T-helper 1 cell treated with Interleukin-12 subunit alpha and Interleukin-12 subunit beta and Interleukin-4 antibody, amounts not matched to agents 30 ng/mL and 1 ng/mL, for 36 hours (primary cell): ENCODE measurements at regions not wholly inside any gene's neighbourhood (a gene's known extent, or its start where the extent isn't known, plus 50 kb on each side); places are given as distances from the start of the nearest gene placed in this dataset.

Experiments used
- intact Hi-C: fragments of 100-400 bp; cut with micrococcal nuclease; formaldehyde crosslinking; loops from one replicate; pipeline ENCODE4 v1.15.1; 2024

DNA sequence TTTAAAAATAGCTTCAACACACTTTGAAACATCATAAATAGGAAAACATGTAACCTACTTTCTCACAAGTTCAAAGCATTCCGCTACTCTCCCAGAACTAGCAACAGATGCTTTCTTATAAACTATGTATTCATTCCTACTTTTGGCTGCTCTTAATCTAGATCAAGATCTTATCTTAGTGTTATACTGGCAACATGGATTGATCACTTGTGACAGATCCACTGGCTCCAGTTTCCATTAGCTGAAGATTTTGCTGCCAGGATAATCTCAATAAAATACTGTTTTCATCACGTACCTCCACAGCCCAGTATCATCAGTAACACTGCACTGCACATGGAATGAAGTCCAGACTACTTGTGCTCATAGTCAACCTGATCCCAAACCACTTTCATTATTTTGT, 491.7 kb upstream of the AGTR1 start:
- intact Hi-C loops = no loop called here

GRCh38 chr3:148206446-148206845, 491.3 kb upstream of the AGTR1 start:
- intact Hi-C loops = no loop called here

DNA sequence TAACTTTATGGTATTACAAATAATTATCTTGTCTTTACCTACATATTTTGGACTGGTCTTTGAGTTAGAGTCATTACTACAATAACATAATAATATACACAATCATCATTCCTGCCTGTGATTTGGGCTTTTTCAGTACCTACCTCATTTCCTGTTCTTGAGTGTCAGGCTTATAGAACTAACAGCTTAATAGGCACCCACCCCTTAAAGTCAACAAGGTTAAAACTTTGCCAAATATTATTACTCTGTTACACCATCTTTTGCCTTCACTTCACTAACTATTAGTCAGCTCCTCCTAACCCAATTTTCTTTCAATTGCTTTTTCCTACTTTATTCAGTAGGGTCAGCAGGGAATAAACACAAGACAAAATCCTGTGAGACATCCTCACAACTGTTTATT, 488.7 kb upstream of the AGTR1 start:
- intact Hi-C loops = no loop called here

GRCh38 chr3:148211725-148212124, 486.0 kb upstream of the AGTR1 start:
- intact Hi-C loops = no loop called here

DNA sequence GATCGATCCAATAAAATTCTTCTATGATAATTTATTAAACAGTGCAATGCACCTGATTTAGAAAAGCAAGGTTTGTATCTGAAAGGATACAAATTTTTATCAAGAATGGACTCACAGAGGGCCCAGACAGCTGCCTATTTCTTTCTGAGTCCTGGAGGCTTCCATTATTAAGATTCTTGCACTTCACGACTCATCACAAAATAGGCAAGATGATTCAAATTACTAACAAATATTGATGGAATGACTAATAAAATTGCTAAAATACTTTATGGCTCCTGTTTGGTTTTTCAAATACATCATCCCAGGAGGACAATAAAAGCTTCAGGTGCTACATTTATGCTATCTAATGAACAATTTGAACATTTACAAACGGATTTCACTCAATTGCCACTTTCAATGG, 483.0 kb upstream of the AGTR1 start:
- intact Hi-C loops = no loop called here

- intact Hi-C loops = no loop called here
Measured at GRCh38 chr3:148217317-148217716, 480.4 kb upstream of the AGTR1 start.

DNA sequence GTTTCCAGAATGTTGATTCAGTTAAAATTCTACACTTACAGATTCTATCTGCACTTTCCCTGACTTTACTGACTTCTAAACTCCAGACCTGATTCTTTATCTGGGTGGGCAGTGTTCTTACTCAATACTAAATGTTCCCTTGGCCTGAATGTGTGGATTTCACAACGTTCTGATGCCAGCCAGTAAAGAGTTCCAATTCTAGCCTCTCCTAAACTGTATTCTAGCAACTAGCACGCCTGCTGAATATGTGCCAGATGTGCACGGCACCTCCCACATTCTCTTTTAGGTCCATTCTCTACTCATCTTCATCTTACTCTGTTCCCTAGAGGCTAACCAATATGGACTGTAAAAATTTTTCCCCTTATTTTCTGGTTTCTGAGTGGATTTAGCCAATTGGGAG, 479.5 kb upstream of the AGTR1 start:
- intact Hi-C loops = no loop called here

GRCh38 chr3:148219999-148220398, 477.7 kb upstream of the AGTR1 start:
- intact Hi-C loops = no loop called here

- intact Hi-C loops = no loop called here
Measured at GRCh38 chr3:148221303-148221702, 476.4 kb upstream of the AGTR1 start.

DNA sequence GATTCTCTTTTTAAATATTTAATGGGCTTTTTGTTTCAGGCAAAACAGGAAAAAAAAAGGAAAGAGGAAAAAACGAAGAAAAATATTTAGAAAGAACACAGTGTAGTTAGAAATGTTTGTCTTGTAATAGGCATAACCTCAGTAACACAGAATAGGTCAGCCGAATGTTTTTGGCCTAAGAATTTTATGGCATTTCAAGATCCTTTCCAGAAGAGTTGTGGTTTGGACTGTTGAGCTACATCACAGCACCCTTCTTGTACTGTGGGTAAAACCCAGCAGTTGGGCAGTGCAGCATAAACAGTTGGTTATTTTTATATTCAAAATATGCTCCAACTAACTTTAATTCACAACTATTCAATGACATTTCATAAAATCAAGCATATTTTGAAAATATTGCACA, 474.4 kb upstream of the AGTR1 start:
- intact Hi-C loops = no loop called here

DNA sequence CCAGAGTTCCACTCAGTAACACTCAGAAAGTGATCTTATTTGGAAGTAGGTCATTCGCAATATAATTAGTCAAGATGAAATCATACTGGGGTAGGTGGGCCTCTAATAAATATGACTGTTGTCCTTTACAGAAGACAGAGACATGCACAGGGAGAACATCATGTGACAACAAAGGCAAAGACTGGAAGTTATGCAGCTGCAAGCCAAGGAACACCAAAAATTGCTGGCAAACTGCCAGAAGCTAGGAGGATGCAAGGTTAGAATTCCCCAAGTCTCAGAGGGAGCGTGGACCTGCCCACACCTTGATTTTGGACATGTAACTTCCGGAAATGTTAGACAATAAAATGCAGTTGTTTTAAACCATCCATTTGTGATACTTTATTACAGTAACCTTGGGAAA, 471.5 kb upstream of the AGTR1 start:
- intact Hi-C loops = no loop called here

DNA sequence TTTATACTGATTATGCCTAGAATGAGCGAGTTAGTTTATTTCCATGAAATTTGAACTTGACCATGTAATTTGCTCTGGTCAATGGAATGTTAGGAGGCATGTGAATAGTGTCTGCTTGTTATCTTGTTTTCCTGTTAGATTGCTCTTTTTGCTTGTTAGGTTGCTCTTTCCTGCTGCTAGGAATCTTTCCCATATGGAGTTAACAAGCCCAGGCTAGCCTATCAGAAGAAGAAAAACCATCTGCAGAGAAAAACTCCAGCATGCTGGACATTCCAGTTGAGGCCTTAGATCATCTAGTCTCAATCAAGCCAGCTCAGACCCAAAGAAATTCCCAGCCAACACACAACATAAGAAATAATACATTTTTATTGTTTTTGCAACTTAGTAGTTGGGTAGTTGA, 470.2 kb upstream of the AGTR1 start:
- intact Hi-C loops = no loop called here

- intact Hi-C loops = no loop called here
Measured at GRCh38 chr3:148229107-148229506, 468.6 kb upstream of the AGTR1 start.

DNA sequence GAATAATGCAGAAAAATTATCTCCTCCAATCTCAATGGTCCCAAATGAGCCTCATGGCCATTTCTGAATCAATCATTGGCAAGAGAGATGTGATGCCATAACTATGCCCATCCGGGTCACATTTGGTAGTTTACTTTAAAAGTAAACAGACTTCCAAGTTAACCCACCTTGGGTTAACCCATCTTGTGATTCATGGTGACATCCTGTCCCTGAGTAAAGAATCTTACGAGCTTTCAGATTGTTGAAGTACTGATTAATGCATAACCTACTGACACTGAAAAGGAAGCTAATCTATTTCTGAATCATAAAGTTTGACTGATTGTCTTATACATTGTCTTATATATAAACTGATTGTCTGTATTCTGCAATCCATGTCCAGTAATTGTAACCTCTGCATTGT, 467.2 kb upstream of the AGTR1 start:
- intact Hi-C loops = no loop called here

DNA sequence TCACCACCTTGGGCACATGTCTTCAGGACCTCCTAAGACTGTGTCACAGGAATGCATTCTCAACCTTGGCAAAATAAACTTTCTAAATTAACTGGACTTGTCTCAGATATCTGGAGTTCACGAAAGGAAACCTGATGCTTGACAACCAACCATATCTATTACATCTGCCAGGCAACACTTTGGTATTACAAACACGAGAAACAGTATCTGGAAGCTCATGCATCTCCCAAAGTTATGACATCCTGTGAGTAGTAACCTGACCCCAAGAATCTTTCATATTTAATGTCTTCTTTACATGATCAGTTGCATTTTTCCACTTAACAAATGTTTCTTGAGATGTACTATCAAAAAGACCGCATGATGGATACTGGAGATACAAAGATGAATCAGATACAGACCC, 465.3 kb upstream of the AGTR1 start:
- intact Hi-C loops = no loop called here

- intact Hi-C loops = no loop called here
Measured at GRCh38 chr3:148233403-148233802, 464.3 kb upstream of the AGTR1 start.

GRCh38 chr3:148234536-148234935, 463.2 kb upstream of the AGTR1 start:
- intact Hi-C loops = no loop called here

DNA sequence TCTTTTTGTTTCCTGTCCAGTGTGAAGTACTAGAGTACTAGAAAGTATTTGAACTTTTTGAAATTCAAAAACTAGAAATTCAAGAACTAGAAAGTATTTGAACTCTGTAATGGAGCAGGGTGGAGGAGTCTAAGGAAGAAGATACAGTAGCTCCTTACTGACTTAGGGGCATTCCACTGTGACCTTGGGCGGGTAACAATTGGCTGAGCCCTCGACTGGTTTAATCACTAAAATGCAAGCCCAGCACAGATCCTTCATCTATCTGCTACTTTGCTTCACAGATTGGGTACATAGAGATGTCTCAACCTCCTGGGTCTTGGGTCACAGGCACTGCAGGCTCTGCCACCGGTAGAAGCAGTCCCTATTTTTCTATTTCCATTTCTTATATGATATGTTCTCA, 462.1 kb upstream of the AGTR1 start:
- intact Hi-C loops = no loop called here

DNA sequence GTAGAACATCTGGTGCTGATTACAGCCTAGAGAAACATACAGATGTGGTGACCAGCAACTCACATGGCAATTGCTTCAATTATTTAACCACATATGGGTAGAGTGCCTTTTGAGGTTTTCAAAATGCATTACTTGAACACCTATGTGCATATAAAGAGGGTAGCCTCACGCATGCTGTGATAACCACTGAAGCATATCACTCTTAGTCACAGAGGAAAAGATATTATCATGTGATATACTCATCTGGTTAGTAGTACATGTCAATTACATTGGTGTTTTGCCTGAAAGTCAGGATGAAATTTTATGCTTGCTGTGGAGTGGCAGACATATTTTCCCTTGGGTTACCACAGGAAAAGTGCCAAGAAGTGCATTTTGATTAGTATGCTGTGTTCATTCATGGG, 459.3 kb upstream of the AGTR1 start:
- intact Hi-C loops = no loop called here

- intact Hi-C loops = no loop called here
Measured at GRCh38 chr3:148240351-148240750, 457.4 kb upstream of the AGTR1 start.

DNA sequence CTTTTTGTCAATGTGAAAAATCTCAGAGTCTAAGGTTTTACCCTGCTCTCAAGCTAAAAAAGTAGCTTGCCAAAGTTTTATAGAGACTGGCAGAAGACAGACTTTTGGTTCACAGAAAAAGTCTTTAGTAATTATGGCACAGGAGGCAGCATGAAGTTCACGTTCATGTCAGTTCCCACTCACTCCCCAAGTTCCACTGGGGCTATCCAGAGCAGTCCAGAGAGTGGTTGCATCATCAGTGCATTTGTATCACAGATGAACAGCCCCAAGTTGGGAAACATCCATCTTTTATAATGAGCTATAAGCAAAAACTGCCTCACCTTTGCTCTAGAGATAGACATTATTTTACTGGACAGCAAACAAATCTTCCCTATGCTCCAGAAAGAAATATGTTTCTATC, 454.1 kb upstream of the AGTR1 start:
- intact Hi-C loops = no loop called here

DNA sequence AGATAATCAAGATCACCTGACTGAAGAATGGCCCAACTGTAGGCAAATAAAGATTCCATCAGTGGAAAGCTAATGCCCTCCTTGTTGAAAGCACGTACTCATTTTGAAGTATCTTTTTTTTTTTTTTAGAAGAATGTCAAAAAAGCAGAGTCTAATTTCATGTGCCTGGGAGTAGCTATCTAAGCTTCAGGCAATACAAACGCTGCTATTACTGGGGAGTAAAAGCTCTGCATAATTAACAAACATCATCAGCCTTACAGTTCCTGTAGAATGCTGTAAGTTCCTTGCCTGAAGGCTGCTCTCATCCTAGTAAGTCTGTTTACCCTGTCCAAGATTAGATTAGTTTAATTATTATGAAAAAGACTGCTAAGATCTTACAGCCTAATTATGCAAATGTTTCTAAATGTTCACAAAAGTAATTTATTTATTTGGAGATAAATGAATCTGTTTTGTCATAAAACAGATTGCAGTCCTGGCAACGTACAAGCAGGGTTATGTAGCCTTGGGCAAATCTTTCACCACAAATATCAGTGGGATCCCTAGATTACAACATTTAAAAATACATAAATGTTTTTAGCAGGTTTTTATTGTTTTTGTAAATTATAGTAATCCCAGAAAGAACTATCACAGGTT, 451.3 kb upstream of the AGTR1 start:
- intact Hi-C loops = no loop called here

DNA sequence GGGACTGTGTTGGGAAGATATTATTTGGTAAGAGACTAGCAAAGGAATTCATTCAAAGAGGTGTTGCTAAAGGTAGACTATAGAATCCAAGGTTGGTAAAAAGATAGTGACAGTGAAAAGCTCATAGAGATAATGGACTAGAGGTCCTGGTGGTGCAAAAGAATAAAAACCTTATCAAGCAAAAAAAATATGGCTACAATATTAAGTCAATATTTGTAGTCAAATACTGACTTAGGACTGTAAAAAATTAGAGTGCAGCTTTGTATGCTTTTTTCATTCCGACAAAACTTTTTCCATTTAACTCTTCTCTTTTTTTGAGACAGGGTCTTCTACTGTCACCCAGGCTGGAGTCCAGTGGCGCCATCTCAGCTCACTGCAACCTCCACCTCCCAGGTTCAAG, 444.0 kb upstream of the AGTR1 start:
- intact Hi-C loops = no loop called here

DNA sequence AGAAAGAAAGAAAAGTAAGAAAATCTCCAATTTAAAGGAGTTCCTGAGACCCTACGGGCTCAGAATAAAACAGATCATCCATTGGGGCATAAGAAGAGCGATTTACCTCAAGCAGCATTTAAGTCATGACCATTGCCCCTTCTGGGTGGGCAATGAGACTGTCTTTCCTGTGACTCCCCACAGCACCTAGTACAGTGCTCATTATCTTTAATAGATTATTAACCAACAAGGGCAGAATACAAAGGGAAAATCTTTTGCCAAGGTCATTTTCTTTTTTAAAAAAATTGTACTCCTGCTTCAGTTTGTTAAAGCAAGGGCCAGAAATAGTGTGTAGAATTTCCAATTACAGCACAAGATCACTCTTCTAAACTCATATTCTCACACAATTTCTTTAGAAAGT, 443.3 kb upstream of the AGTR1 start:
- intact Hi-C loops = no loop called here
